NCI-H1436 treated with DMSO at 0.1 percent for 48 hours (cell line): ENCODE measurements at regions not wholly inside any gene's neighbourhood (a gene's known extent, or its start where the extent isn't known, plus 50 kb on each side); places are given as distances from the start of the nearest gene placed in this dataset.

Experiments
- DNase-seq: peaks from one replicate; lab custom pipeline; 2025; lab: John Stamatoyannopoulos, UW

- DNase-seq: no peak
Observed at GRCh38 chr18:38413193-38413592, 847.6 kb upstream of the CELF4 start.

GRCh38 chr18:38406607-38407006 lies 841.0 kb upstream of the CELF4 start:
- DNase-seq: no peak

- DNase-seq: no peak
Observed at GRCh38 chr18:38402509-38402908, 836.9 kb upstream of the CELF4 start.

- no peak for DNase-seq
Observed at GRCh38 chr18:38397094-38397493, 831.5 kb upstream of the CELF4 start.

GRCh38 chr18:38386146-38386545 lies 820.5 kb upstream of the CELF4 start:
- no peak for DNase-seq

- peak; percentile 58 for DNase-seq
Observed at GRCh38 chr18:38369772-38370690, 804.4 kb upstream of the CELF4 start.

- DNase-seq: no peak
Observed at GRCh38 chr18:38368886-38369285, 803.3 kb upstream of the CELF4 start.

GRCh38 chr18:38368246-38368645 lies 802.6 kb upstream of the CELF4 start:
- DNase-seq: no peak

- DNase-seq: no peak
Observed at GRCh38 chr18:38367473-38367872, 801.9 kb upstream of the CELF4 start.

GRCh38 chr18:38362286-38362792 lies 796.7 kb upstream of the CELF4 start:
- DNase-seq: no peak

GRCh38 chr18:38358805-38359657 lies 793.4 kb upstream of the CELF4 start:
- no peak for DNase-seq

- DNase-seq: no peak
Observed at GRCh38 chr18:38353149-38353548, 787.6 kb upstream of the CELF4 start.

GRCh38 chr18:38350141-38350540 lies 784.5 kb upstream of the CELF4 start:
- no peak for DNase-seq

- no peak for DNase-seq
Observed at GRCh38 chr18:38330573-38330972, 765.0 kb upstream of the CELF4 start.

- DNase-seq: no peak
Observed at GRCh38 chr18:38329145-38329544, 763.5 kb upstream of the CELF4 start.

GRCh38 chr18:38322206-38322605 lies 756.6 kb upstream of the CELF4 start:
- no peak for DNase-seq

GRCh38 chr18:38321262-38321661 lies 755.7 kb upstream of the CELF4 start:
- no peak for DNase-seq

- no peak for DNase-seq
Observed at GRCh38 chr18:38318416-38318815, 752.8 kb upstream of the CELF4 start.

GRCh38 chr18:38313831-38314230 lies 748.2 kb upstream of the CELF4 start:
- DNase-seq: no peak

GRCh38 chr18:38312532-38312931 lies 746.9 kb upstream of the CELF4 start:
- DNase-seq: no peak

- no peak for DNase-seq
Observed at GRCh38 chr18:38310936-38311335, 745.3 kb upstream of the CELF4 start.

GRCh38 chr18:38307914-38308313 lies 742.3 kb upstream of the CELF4 start:
- DNase-seq: no peak

GRCh38 chr18:38305961-38306360 lies 740.4 kb upstream of the CELF4 start:
- no peak for DNase-seq
